ENCODE measurements at regions not wholly inside any gene's neighbourhood (a gene's known extent, or its start where the extent isn't known, plus 50 kb on each side); places are given as distances from the start of the nearest gene placed in this dataset.

GRCh38 chr17:79220201-79220712, 145.6 kb downstream of the ENGASE start:
- TF ChIP-seq, protein P1, sequence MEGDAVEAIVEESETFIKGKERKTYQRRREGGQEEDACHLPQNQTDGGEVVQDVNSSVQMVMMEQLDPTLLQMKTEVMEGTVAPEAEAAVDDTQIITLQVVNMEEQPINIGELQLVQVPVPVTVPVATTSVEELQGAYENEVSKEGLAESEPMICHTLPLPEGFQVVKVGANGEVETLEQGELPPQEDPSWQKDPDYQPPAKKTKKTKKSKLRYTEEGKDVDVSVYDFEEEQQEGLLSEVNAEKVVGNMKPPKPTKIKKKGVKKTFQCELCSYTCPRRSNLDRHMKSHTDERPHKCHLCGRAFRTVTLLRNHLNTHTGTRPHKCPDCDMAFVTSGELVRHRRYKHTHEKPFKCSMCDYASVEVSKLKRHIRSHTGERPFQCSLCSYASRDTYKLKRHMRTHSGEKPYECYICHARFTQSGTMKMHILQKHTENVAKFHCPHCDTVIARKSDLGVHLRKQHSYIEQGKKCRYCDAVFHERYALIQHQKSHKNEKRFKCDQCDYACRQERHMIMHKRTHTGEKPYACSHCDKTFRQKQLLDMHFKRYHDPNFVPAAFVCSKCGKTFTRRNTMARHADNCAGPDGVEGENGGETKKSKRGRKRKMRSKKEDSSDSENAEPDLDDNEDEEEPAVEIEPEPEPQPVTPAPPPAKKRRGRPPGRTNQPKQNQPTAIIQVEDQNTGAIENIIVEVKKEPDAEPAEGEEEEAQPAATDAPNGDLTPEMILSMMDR (IDR thresholded peaks at IDR 0.05; ENCODE audit: borderline replicate concordance, extremely low read depth, low read length, poor library complexity, severe bottlenecking), result no peak
- no peak for TF ChIP-seq EZH2 (IDR thresholded peaks at IDR 0.05; ENCODE audit: borderline replicate concordance, low read depth, low read length, severe bottlenecking)

Measured in DND-41 (cell line).